Renal cortex interstitium (tissue), 11 donors: ENCODE measurements at regions not wholly inside any gene's neighbourhood (a gene's known extent, or its start where the extent isn't known, plus 50 kb on each side); places are given as distances from the start of the nearest gene placed in this dataset.
"Not testable (repeated sequence)": the region's sequence is repeated elsewhere in the genome, so short reads cannot be mapped to it uniquely, and the experiment has no call there.

ENCODE experiments used
- DNase-seq, 11 donors: peaks; one replicate each; pipeline ENCODE4 v3.0.0-alpha.2; 2013; ENCODE audit warnings: low read depth in 9 of 11, low spot score in 4 of 11; ENCODE audit errors: extremely low read depth in 1 of 11

- no peak for DNase-seq
Observed at GRCh38 chr15:26156051-26156450, 292.9 kb upstream of the ATP10A start.

- no peak for DNase-seq
Observed at GRCh38 chr15:26148156-26148860, 285.2 kb upstream of the ATP10A start.

GRCh38 chr15:26146202-26146601 lies 283.1 kb upstream of the ATP10A start:
- DNase-seq: no peak

GRCh38 chr15:26145796-26146195 lies 282.7 kb upstream of the ATP10A start:
- DNase-seq: no peak

DNA sequence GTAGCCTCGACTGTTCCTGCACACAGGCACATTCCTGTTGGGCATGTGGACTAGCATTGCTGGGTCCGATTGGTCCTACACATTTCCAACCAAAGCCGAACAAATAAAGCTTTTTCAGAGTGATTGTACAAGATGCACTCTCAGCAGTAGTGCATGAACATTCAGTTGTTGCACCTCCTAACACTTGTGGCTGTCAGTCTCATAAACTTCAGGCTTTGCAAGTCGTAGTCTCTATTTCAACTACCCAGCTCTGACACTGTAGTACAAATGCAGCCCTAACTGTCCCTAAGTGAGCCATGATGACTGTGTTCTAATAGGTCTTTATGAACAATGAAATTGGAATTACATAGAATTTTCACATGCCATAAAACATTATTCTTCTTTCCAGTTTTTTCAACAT lies 281.7 kb upstream of the ATP10A start:
- no peak for DNase-seq

DNA sequence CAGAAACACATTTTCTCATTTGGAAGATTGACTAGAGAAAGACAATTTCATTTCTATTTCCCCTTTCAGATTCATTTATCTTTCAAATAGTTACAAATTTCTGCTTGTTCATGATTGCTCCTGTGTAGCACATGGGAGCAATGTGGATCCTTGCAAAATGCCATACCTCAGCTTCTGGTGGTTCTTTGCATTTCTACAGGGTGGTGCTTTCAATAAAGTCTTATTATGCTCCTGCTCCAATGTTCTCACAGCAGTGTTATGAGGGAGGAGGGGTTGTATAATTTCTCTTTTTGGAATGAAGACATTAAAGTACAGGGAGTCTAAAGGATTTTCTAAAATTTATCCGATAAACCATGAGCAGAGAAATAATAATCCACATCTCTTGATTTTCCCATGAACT lies 280.1 kb upstream of the ATP10A start:
- no peak for DNase-seq

DNA sequence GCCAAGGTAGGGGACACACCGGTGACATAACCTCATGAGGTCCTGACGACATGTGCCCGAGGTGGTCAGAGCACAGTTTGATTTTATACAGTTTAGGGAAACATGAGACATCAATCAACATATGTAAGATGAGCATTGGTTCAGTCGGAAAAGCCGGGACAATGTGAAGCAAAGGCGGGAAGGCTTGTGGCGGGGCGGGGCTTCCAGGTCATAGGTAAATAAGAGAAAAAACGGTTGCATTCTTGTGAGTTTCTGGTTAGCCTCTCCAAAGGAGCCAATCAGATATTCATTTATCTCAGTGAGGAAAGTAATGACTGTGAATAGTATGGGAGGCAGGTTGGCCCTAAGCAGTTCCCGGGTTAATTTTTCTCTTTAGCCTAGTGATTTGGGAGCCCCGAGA lies 271.7 kb upstream of the ATP10A start:
- DNase-seq: no peak

DNA sequence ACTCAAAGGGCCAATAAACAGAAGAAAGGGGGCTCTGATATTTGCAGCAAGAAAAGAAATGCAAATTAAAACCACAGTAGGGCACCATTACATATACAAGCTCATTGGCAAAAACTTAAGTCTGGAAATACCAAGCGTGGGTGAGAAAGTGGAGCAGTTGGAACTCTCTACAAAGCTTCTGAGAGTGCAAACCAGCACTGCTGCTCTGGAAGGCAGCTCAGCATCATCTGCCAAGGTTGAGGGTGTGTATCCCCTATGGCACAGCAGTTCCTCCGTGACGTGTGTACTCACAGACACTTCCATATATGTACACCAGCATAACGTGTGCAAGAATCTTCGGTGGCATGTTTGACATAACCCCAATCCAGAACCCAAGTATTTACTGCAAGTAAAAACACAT lies 271.0 kb upstream of the ATP10A start:
- no peak for DNase-seq

GRCh38 chr15:26132811-26133210 lies 269.7 kb upstream of the ATP10A start:
- DNase-seq: peak in 3 of 11 donors; percentile 14 to 38 (median 20)

DNA sequence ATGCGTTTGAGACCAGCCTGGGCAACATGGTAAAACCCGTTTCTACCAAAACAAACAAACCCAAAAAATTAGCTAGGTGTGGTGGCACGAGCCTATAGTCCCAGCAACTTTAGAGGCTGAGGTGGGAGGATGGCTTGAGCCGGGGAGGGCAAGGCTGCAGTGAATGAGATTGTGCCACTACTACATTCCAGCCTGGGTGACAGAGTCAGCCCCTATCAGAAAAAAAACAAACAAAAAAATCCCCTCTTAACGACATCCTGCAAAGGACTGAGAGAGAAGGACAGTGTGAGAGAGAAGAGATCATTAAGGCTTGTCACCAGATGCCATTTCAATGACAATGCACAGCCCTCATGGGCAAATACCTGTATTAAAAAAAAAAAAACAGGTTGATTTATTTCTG lies 266.7 kb upstream of the ATP10A start:
- DNase-seq: no peak

GRCh38 chr15:26128611-26129140 lies 265.5 kb upstream of the ATP10A start:
- no peak for DNase-seq

- DNase-seq: no peak
Observed at GRCh38 chr15:26126819-26127387, 263.8 kb upstream of the ATP10A start.

DNA sequence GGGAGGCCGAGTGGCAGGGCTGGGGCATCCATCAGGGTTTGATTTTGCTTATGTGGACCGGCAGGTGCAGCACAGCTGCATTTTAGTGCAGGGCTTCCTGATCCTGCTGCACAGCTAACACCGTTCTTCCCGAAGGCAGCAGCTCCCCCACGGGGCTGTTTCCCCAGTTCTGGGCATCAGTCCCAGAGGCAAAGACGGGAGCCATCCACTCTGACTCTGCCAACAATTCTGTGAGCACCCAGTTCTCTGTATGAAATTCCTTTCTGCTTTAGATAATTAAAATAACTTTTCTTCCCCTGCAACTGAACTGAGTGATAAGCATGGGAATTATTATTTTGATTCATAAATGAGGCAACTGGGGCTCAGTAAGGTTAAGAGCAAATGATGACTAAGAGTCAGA lies 262.9 kb upstream of the ATP10A start:
- no peak for DNase-seq

- no peak for DNase-seq
Observed at GRCh38 chr15:26125664-26126063, 262.5 kb upstream of the ATP10A start.

- no peak for DNase-seq
Observed at GRCh38 chr15:26119322-26119721, 256.2 kb upstream of the ATP10A start.

DNA sequence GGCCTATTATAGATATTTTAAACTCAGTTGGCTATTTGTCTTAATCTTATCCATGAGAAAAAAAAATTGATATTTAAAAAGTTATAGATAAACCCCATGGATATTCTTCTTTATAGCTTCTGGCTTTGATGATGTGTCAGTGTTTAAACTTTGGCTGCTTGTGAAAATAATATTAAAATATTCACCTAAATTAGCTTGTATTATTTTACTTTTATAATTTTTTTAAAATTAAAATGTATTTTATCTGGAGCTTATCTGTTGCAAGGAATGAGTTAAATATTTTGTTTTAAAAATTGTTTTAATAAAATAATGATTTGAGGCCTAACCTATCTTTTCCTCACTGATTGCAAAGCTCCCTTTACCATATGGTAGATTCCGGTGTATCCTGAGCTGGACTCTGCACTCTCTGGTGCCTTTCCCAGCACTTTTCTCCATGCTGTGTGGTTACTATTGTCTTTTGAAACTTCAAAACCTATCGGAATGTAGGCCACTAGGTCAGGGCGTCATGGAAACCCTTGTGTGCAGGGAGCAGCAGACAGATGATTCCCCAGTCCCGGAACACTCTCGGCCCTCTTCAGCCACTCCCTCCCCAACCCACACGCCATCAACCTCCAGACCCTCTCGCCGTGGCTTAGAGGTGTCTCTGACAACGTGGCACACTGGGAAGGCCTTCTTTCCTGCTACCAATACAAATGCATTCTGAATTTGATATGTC lies 252.3 kb upstream of the ATP10A start:
- DNase-seq: no peak

DNA sequence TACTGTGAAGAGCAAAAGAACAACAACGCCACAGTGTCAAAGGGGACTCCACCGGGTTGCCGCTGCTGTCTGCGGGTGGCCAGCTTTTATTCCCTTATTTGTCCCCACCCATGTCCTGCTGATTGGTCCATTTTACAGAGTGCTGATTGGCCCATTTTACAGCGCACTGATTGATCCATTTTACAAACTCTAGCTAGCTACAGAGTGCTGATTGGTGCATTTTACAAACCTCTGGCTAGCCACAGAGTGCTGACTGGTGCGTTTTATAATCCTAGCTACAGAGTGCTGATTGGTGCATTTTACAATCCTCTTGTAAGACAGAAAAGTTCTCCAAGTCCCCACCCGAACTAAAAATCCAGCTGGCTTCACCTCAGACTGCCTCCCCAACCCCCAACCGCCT lies 251.0 kb upstream of the ATP10A start:
- not testable (repeated sequence) for DNase-seq

DNA sequence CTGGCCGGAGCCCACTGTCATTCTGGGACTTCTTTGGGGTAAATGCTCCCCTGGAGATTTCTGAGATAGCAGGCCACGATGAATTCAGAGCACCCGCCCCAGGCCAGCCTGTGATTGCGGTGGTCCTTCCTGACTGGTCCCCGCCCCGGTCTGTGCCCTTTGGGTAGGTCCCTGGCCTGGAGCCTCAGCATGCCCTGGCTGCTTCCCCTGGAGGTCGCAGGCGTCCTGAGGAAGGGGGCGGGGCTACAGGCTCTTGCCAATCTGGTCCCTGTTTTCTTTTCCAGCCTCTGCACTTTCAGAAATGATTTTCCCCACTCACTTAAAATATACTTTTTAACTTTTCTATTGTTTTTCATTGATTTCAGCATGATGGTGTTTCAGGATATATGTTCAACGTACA lies 250.2 kb upstream of the ATP10A start:
- no peak for DNase-seq

DNA sequence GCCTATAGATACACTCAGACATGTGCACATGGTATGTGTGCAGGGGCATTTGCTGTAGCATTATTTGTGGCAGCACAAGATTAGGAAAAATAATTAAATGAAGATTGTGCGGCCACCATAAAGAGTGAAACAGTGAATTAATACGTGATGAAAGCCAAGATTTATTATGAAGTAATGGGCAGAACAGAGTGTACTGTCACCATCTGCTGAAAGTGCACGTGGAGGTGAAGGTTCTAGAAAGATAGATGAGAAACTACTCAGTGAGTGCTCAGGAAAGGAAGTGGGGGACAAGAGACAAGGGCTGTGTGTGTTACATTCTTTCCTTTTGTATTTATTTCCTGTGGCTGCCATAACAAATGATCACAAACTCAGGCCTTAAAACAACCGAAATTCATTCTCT lies 246.1 kb upstream of the ATP10A start:
- no peak for DNase-seq

GRCh38 chr15:26106556-26106955 lies 243.4 kb upstream of the ATP10A start:
- no peak for DNase-seq
